IMR-90 (cell line): ENCODE measurements at regions not wholly inside any gene's neighbourhood (a gene's known extent, or its start where the extent isn't known, plus 50 kb on each side); places are given as distances from the start of the nearest gene placed in this dataset.

Experiments
- ATAC-seq: fragments of 200-7000 bp; cut with Tn5 transposase; 2 replicates; pipeline ENCODE4 v1.9.1; 2020; ENCODE audit warnings: low read depth, mild to moderate bottlenecking, moderate library complexity
- BruUV-seq: library from RNA; stranded (reverse); fragments of 400-500 nt; replicated peaks from 2 replicates; lab custom pipeline; 2021; lab: Mats Ljungman, UMichigan
- CTCF ChIA-PET: fragments of 300-600 bp; formaldehyde crosslinking; extraction: SDS; loops from one replicate; lab custom pipeline; 2021; ENCODE audit warnings: antibody characterized with exemption; lab: Yijun Ruan, JAX
- POLR2A ChIA-PET: fragments of 300-600 bp; sonication (Branson Sonifier 250); formaldehyde crosslinking; loops from one replicate; lab custom pipeline; 2022; ENCODE audit warnings: antibody characterized with exemption; ENCODE audit not compliant: unreplicated experiment; lab: Charles Lee
- DNase-seq: peaks from one replicate; pipeline ENCODE4 v3.0.0; 2013
- H2AFZ ChIP-seq: replicated peaks from 2 replicates; pipeline ENCODE3; 2013; ENCODE audit warnings: low read length, mild to moderate bottlenecking; ENCODE audit not compliant: poor library complexity
- H2AK5ac ChIP-seq: 2 replicates; pipeline ENCODE4 v1.6.1; 2013; ENCODE audit warnings: low read depth, low read length, inconsistent platforms
- H2AK9ac ChIP-seq: replicated peaks from 2 replicates; pipeline ENCODE3; 2013; ENCODE audit warnings: mild to moderate bottlenecking, low read depth, low read length, moderate library complexity; ENCODE audit not compliant: poor library complexity
- H2BK120ac ChIP-seq: 2 replicates; pipeline ENCODE4 v1.6.1; 2013; ENCODE audit warnings: low read depth, low read length, inconsistent platforms
- H2BK15ac ChIP-seq: 3 replicates; pipeline ENCODE4 v1.6.1; 2013; ENCODE audit warnings: low read depth, low read length, inconsistent platforms
- H2BK20ac ChIP-seq: 2 replicates; pipeline ENCODE4 v1.6.1; 2013; ENCODE audit warnings: low read depth, mild to moderate bottlenecking, inconsistent platforms, low read length, moderate library complexity
- H2BK5ac ChIP-seq: 2 replicates; pipeline ENCODE4 v1.6.1; 2013; ENCODE audit warnings: mild to moderate bottlenecking, low read depth, low read length, inconsistent platforms; ENCODE audit not compliant: poor library complexity, severe bottlenecking
- H3K14ac ChIP-seq: replicated peaks from 2 replicates; pipeline ENCODE4 v1.6.1; 2013; ENCODE audit warnings: low read depth, low read length, inconsistent platforms
- H3K18ac ChIP-seq: 2 replicates; pipeline ENCODE4 v1.6.1; 2013; ENCODE audit warnings: low read depth, low read length, control low read depth
- H3K23ac ChIP-seq: 2 replicates; pipeline ENCODE4 v1.6.1; 2013; ENCODE audit warnings: low read depth, low read length, inconsistent platforms
- H3K27ac ChIP-seq: 2 replicates; pipeline ENCODE4 v1.5.1; 2013; ENCODE audit warnings: mild to moderate bottlenecking, control low read depth, low read length; ENCODE audit not compliant: insufficient read depth
- H3K27me3 ChIP-seq: 2 replicates; pipeline ENCODE4 v1.6.1; 2013; ENCODE audit warnings: low read length; ENCODE audit not compliant: control insufficient read depth, insufficient read depth
- H3K36me3 ChIP-seq: 2 replicates; pipeline ENCODE4 v1.6.1; 2013; ENCODE audit warnings: low read length, mixed read lengths; ENCODE audit not compliant: control insufficient read depth, insufficient read depth
- H3K4ac ChIP-seq: 2 replicates; pipeline ENCODE4 v1.6.1; 2013; ENCODE audit warnings: low read depth, low read length, inconsistent platforms
- H3K4me1 ChIP-seq: 2 replicates; pipeline ENCODE4 v1.6.1; 2013; ENCODE audit warnings: low read length, mixed read lengths; ENCODE audit not compliant: control insufficient read depth, insufficient read depth
- H3K4me2 ChIP-seq: 2 replicates; pipeline ENCODE4 v1.6.1; 2013; ENCODE audit warnings: low read depth, mild to moderate bottlenecking, control low read depth, low read length, moderate library complexity
- H3K4me3 ChIP-seq: 2 replicates; pipeline ENCODE4 v1.5.1; 2013; ENCODE audit warnings: low read depth, mild to moderate bottlenecking, control low read depth, low read length, moderate library complexity; ENCODE audit not compliant: insufficient read depth
- H3K56ac ChIP-seq: 2 replicates; pipeline ENCODE4 v1.6.1; 2013; ENCODE audit warnings: low read length, inconsistent platforms; ENCODE audit not compliant: insufficient read depth; ENCODE audit errors: extremely low read depth
- H3K79me1 ChIP-seq, 2 experiments: 2 replicates each; pipeline ENCODE4 v1.6.1; 2013; ENCODE audit warnings: low read length in 2 of 2, inconsistent platforms in 1 of 2, low read depth in 1 of 2
- H3K9ac ChIP-seq: 2 replicates; pipeline ENCODE4 v1.6.1; 2013; ENCODE audit warnings: low read depth, low read length, control low read depth
- H3K9me1 ChIP-seq: 2 replicates; pipeline ENCODE4 v1.6.1; 2013; ENCODE audit warnings: low read length, inconsistent platforms; ENCODE audit not compliant: insufficient read depth
- H3K9me3 ChIP-seq: 2 replicates; pipeline ENCODE4 v1.6.1; 2013; ENCODE audit warnings: low read length; ENCODE audit not compliant: control insufficient read depth, insufficient read depth
- H4K20me1 ChIP-seq: 2 replicates; pipeline ENCODE4 v1.6.1; 2013; ENCODE audit warnings: low read length, inconsistent platforms; ENCODE audit not compliant: insufficient read depth
- H4K5ac ChIP-seq: 2 replicates; pipeline ENCODE4 v1.6.1; 2013; ENCODE audit warnings: mild to moderate bottlenecking, low read depth, low read length, control low read depth
- H4K8ac ChIP-seq, 2 experiments: 2 replicates each; pipeline ENCODE4 v1.6.1; 2013; ENCODE audit warnings: low read depth in 2 of 2, low read length in 2 of 2, control low read depth in 1 of 2, inconsistent platforms in 1 of 2
- H4K91ac ChIP-seq: 2 replicates; pipeline ENCODE4 v1.6.1; 2013; ENCODE audit warnings: low read depth, low read length, inconsistent platforms; ENCODE audit not compliant: insufficient read depth
- BHLHE40 ChIP-seq: fragments of 150-350 bp; IDR thresholded peaks from 2 replicates; pipeline ENCODE4 v1.6.1; 2016; ENCODE audit warnings: mild to moderate bottlenecking, low read depth, low read length
- CEBPB ChIP-seq: IDR thresholded peaks from 2 replicates; pipeline ENCODE4 v1.6.1; 2012; ENCODE audit warnings: low read depth, low read length, improper control_type of control experiment
- CHD1 ChIP-seq: IDR thresholded peaks from 2 replicates; pipeline ENCODE4 v1.6.1; 2012; ENCODE audit warnings: low read depth, low read length, improper control_type of control experiment
- CTCF ChIP-seq: conservative IDR thresholded peaks from 2 replicates; pipeline ENCODE4 v1.5.1; 2012; ENCODE audit warnings: mild to moderate bottlenecking, low read depth, low read length, improper control_type of control experiment
- ELK1 ChIP-seq: fragments of 150-350 bp; IDR thresholded peaks from 2 replicates; pipeline ENCODE4 v1.6.1; 2016; ENCODE audit warnings: low read depth, mild to moderate bottlenecking, low read length, moderate library complexity, borderline replicate concordance
- FOS ChIP-seq: fragments of 150-350 bp; IDR thresholded peaks from 2 replicates; pipeline ENCODE4 v1.6.1; 2016; ENCODE audit warnings: low read depth, low read length
- MAFK ChIP-seq: IDR thresholded peaks from 2 replicates; pipeline ENCODE4 v1.6.1; 2012; ENCODE audit warnings: low read depth, low read length, improper control_type of control experiment
- MAZ ChIP-seq: IDR thresholded peaks from 2 replicates; pipeline ENCODE4 v1.6.1; 2012; ENCODE audit warnings: low read depth, mild to moderate bottlenecking, low read length, improper control_type of control experiment, moderate library complexity, borderline replicate concordance
- MXI1 ChIP-seq: IDR thresholded peaks from 2 replicates; pipeline ENCODE4 v1.6.1; 2012; ENCODE audit warnings: low read depth, mild to moderate bottlenecking, low read length, moderate library complexity, borderline replicate concordance
- NFE2L2 ChIP-seq: fragments of 150-350 bp; IDR thresholded peaks from 2 replicates; pipeline ENCODE4 v1.6.1; 2016; ENCODE audit warnings: low read depth, mild to moderate bottlenecking, low read length
- POLR2A ChIP-seq: IDR thresholded peaks from 2 replicates; pipeline ENCODE4 v1.6.1; 2012; ENCODE audit warnings: mild to moderate bottlenecking, low read depth, low read length
- RAD21 ChIP-seq: IDR thresholded peaks from 2 replicates; pipeline ENCODE4 v1.6.1; 2012; ENCODE audit warnings: low read length, improper control_type of control experiment
- RCOR1 ChIP-seq: IDR thresholded peaks from 2 replicates; pipeline ENCODE4 v1.6.1; 2012; ENCODE audit warnings: mild to moderate bottlenecking, low read length, improper control_type of control experiment; ENCODE audit not compliant: insufficient replicate concordance
- RFX5 ChIP-seq: IDR thresholded peaks from 2 replicates; pipeline ENCODE4 v1.8.0; 2012; ENCODE audit warnings: low read depth, mild to moderate bottlenecking, low read length, moderate library complexity
- SMC3 ChIP-seq: fragments of 150-350 bp; IDR thresholded peaks from 2 replicates; pipeline ENCODE4 v1.6.1; 2016; ENCODE audit warnings: low read depth, mild to moderate bottlenecking, antibody characterized with exemption, low read length, moderate library complexity
- USF2 ChIP-seq: fragments of 150-350 bp; IDR thresholded peaks from 2 replicates; pipeline ENCODE4 v1.6.1; 2017; ENCODE audit warnings: mild to moderate bottlenecking, antibody characterized with exemption, low read length, low read depth
- WGBS, 2 experiments: methylation state at CpG; one replicate each; pipeline versions ENCODE4 v1.1.5 to v1.1.7; 2013; ENCODE audit warnings: missing lambda C conversion rate in 2 of 2; ENCODE audit not compliant: insufficient read length in 1 of 2; ENCODE audit errors: extremely low coverage in 2 of 2; 5-methylcytosine and 5-hydroxymethylcytosine counted together
- dilution Hi-C: fragments of 300-500 bp; cut with HindIII; formaldehyde crosslinking; loops from one replicate; pipeline ENCODE4 v1.14.3; 2018; ENCODE audit warnings: low sequenced_read_pairs; ENCODE audit not compliant: unreplicated experiment
- in situ Hi-C: fragments of 300-500 bp; cut with MboI; formaldehyde crosslinking; loops from 3 replicates; pipeline ENCODE4 v1.14.3; 2019; ENCODE audit warnings: low sequenced_read_pairs, inconsistent platforms, mixed read lengths
- intact Hi-C: fragments of 100-400 bp; cut with micrococcal nuclease; formaldehyde crosslinking; loops from 2 replicates; pipeline ENCODE4 v1.10.0; 2022

DNA sequence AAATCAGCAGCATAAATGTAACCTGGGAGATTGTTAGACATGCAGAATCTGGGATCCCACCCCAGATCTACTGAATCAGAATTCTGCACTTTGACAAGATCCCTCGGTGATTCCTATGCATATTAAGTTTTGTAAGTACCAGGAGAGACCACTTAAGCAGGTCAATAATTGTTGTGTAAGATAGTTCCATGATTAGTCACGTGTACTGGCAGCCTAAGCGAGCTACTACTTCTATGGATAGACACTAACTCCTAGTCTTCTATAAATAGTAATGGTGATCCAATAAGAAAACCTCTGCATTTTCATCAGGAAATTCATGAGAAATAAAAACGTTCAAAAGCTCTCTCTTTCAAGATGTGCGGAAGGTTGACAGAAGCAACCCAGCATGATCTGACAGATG lies 988.2 kb upstream of the CHAC2 start:
- no CpG with 5 or more reads among the region's 5 CpGs for WGBS, 2 experiments
- in situ Hi-C loops: no loop called here
- TF ChIP-seq USF2: no peak
- TF ChIP-seq ELK1: no peak
- TF ChIP-seq RCOR1: no peak
- no peak for TF ChIP-seq CTCF
- no peak for TF ChIP-seq MXI1
- TF ChIP-seq POLR2A: no peak
- no peak for TF ChIP-seq RAD21
- no peak for TF ChIP-seq SMC3
- TF ChIP-seq NFE2L2: no peak
- no peak for TF ChIP-seq CHD1
- no peak for TF ChIP-seq RFX5
- no peak for TF ChIP-seq MAFK
- no peak for TF ChIP-seq FOS
- TF ChIP-seq MAZ: no peak
- TF ChIP-seq CEBPB: no peak
- TF ChIP-seq BHLHE40: no peak
- Histone ChIP-seq H3K36me3 (no peaks in the 10 kb centered on the region), H4K20me1 (no peaks in the 10 kb centered on the region), H4K8ac (no peak overlapping the region), H3K56ac (no peak overlapping the region), H3K4me3 (no peak overlapping the region), H4K5ac (no peak overlapping the region), H3K9me1 (no peaks in the 10 kb centered on the region), H3K79me1 (no peaks in the 10 kb centered on the region), H2BK120ac (no peak overlapping the region), H3K9ac (no peak overlapping the region), H2BK20ac (no peak overlapping the region), H3K4ac (no peak overlapping the region), H2BK15ac (no peak overlapping the region), H2BK5ac (no peak overlapping the region), H3K18ac (no peak overlapping the region), H3K14ac (no peak overlapping the region), H4K91ac (no peak overlapping the region), H2AK5ac (no peak overlapping the region), H3K27me3 (no peaks in the 10 kb centered on the region), H3K27ac (no peak overlapping the region), H3K9me3 (no peaks in the 10 kb centered on the region), H2AFZ (no peak overlapping the region), H3K4me1 (peaks cover 2% of the 10 kb centered on the region; the same call in 1 of the 2 replicates), H2AK9ac (no peak overlapping the region), H3K4me2 (no peak overlapping the region), H3K23ac (no peak overlapping the region)
- dilution Hi-C loops: no loop called here
- DNase-seq (no peak), ATAC-seq (no peak)
- no TSS peak for BruUV-seq
- intact Hi-C loops: no loop called here
- ChIA-PET POLR2A (no interaction called here), CTCF (interaction anchor here (0.7 kb wide), 1 partner anchor 1174 kb away, joined by 9 read pairs; no protein-coding TSS in a partner anchor)
